ENCODE measurements at regions not wholly inside any gene's neighbourhood (a gene's known extent, or its start where the extent isn't known, plus 50 kb on each side); places are given as distances from the start of the nearest gene placed in this dataset.
A peak's percentile ranks its signal among the peaks of the same experiment; 100 is the strongest.

DNA sequence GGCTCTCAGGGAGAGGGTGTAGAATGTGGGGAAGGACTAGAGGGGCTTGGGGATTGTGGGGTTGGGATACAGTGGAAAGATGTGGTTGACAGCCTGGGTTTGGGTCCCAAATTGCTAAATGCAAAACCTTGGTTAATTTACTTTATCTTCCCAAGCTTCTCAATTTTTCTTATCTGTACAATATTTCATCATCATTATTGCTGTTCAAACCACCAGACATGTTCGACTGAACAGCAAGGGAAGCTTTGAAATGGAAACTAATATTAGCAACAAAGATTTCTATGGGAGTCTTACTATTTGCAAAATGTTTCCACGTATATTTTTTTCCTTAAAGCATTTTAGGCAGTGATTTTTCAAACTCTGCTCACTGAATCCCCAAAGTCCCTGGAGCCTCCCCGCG is 67.0 kb upstream of the KAZN start:
- no peak overlapping the region for H3K4me3 ChIP-seq (ENCODE audit: low read depth, low read length)
- ChIA-PET POLR2A (no interaction called here), CTCF (no interaction called here)
- no peak for DNase-seq (ENCODE audit: low read depth, low spot score)
- TF ChIP-seq, protein P1, sequence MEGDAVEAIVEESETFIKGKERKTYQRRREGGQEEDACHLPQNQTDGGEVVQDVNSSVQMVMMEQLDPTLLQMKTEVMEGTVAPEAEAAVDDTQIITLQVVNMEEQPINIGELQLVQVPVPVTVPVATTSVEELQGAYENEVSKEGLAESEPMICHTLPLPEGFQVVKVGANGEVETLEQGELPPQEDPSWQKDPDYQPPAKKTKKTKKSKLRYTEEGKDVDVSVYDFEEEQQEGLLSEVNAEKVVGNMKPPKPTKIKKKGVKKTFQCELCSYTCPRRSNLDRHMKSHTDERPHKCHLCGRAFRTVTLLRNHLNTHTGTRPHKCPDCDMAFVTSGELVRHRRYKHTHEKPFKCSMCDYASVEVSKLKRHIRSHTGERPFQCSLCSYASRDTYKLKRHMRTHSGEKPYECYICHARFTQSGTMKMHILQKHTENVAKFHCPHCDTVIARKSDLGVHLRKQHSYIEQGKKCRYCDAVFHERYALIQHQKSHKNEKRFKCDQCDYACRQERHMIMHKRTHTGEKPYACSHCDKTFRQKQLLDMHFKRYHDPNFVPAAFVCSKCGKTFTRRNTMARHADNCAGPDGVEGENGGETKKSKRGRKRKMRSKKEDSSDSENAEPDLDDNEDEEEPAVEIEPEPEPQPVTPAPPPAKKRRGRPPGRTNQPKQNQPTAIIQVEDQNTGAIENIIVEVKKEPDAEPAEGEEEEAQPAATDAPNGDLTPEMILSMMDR (IDR thresholded peaks at IDR 0.05; ENCODE audit: insufficient read depth, low read length, missing control alignments) = no peak

- no peak for DNase-seq (ENCODE audit: low read depth, low spot score)
- ChIA-PET POLR2A (no interaction called here), CTCF (no interaction called here)
- TF ChIP-seq, protein P1 (IDR thresholded peaks at IDR 0.05; ENCODE audit: insufficient read depth, low read length, missing control alignments) = no peak
- H3K4me3 ChIP-seq (ENCODE audit: low read depth, low read length) = no peak overlapping the region
Observed at GRCh38 chr1:14535619-14536355, 62.7 kb upstream of the KAZN start.

DNA sequence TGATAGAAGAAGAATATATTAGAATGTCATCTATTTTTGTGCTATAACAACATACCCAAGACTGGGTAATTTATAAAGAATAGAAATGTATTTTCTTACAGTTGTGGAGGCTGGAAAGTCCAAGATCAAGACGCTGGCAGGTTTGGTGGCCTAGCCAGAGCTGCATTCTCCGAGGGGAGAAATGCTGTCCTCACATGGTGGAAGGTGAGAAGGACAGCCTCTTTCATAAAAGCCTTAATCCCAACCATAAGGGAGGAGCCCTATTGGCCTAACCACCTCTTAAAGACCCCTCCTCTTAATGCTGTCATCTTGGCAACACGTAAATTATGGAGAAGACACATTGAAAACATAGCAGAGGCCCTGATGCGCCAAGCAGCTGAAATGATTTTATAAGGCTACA is 60.1 kb upstream of the KAZN start:
- POLR2A ChIA-PET = no interaction called here
- TF ChIP-seq, protein P1 (IDR thresholded peaks at IDR 0.05; ENCODE audit: insufficient read depth, low read length, missing control alignments) = peak; percentile 1
- DNase-seq (ENCODE audit: low read depth, low spot score) = no peak
- H3K4me3 ChIP-seq (ENCODE audit: low read depth, low read length) = no peak overlapping the region
- CTCF ChIA-PET = no interaction called here

GRCh38 chr1:14539309-14539708 is 59.2 kb upstream of the KAZN start:
- TF ChIP-seq, protein P1 (IDR thresholded peaks at IDR 0.05; ENCODE audit: insufficient read depth, low read length, missing control alignments) = no peak

GRCh38 chr1:14539953-14540563 is 58.4 kb upstream of the KAZN start:
- DNase-seq (ENCODE audit: low read depth, low spot score) = no peak
- TF ChIP-seq, protein P1 (IDR thresholded peaks at IDR 0.05; ENCODE audit: insufficient read depth, low read length, missing control alignments) = no peak
- H3K4me3 ChIP-seq (ENCODE audit: low read depth, low read length) = no peak overlapping the region
- CTCF ChIA-PET = no interaction called here
- POLR2A ChIA-PET = no interaction called here

More at GRCh38 chr1:14539309-14539708, 59.2 kb upstream of the KAZN start:
- no peak overlapping the region for H3K4me3 ChIP-seq (ENCODE audit: low read depth, low read length)
- no peak for DNase-seq (ENCODE audit: low read depth, low spot score)
- POLR2A ChIA-PET = no interaction called here
- CTCF ChIA-PET = no interaction called here

DNA sequence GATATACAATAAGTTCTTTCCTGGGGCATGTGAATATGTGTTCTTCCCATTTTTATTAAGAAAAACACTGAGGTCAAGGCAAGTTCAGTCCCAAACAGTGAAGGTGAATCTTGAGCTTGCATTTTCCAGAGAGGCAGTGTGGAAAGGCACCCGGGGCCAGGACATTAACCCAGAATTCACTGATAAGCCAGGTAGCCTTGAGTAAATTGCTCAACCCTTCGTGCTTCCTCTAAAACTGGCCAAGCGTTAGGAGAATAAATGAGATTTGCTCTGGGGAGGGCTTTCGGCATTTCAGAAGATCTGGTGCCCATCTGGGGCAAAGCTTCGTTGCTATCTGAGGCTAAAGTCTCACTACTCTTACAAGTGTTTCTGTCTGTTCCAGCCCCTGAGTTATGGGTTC is 57.1 kb upstream of the KAZN start:
- POLR2A ChIA-PET = no interaction called here

More for the DNA sequence above, 57.1 kb upstream of the KAZN start:
- CTCF ChIA-PET = no interaction called here
- DNase-seq (ENCODE audit: low read depth, low spot score) = no peak
- TF ChIP-seq, protein P1 (IDR thresholded peaks at IDR 0.05; ENCODE audit: insufficient read depth, low read length, missing control alignments) = no peak
- no peak overlapping the region for H3K4me3 ChIP-seq (ENCODE audit: low read depth, low read length)
